Endodermal cell (in vitro differentiated cells): ENCODE measurements at regions not wholly inside any gene's neighbourhood (a gene's known extent, or its start where the extent isn't known, plus 50 kb on each side); places are given as distances from the start of the nearest gene placed in this dataset.

Source experiments
- DNase-seq: peaks from one replicate; pipeline ENCODE4 v3.0.0-alpha.2; 2017
- H3K27ac ChIP-seq: 2 replicates; pipeline ENCODE4 v1.5.1; 2013; ENCODE audit warnings: mild to moderate bottlenecking, low read depth, low read length, moderate library complexity
- H3K27me3 ChIP-seq: 2 replicates; pipeline ENCODE4 v1.6.1; 2013; ENCODE audit warnings: mild to moderate bottlenecking, low read length, moderate library complexity; ENCODE audit not compliant: insufficient read depth, control insufficient read depth, poor library complexity, severe bottlenecking
- H3K36me3 ChIP-seq: 2 replicates; pipeline ENCODE4 v1.7.0; 2013; ENCODE audit warnings: mild to moderate bottlenecking, low read length, moderate library complexity; ENCODE audit not compliant: control insufficient read depth, insufficient read depth
- H3K4me1 ChIP-seq: one replicate; pipeline ENCODE4 v1.7.0; 2013; ENCODE audit warnings: low read length; ENCODE audit not compliant: control insufficient read depth, insufficient read depth
- H3K4me3 ChIP-seq: 2 replicates; pipeline ENCODE4 v1.5.1; 2013; ENCODE audit warnings: mild to moderate bottlenecking, low read length, moderate library complexity
- H3K9ac ChIP-seq: 2 replicates; pipeline ENCODE4 v1.6.1; 2013; ENCODE audit warnings: mild to moderate bottlenecking, low read length, moderate library complexity; ENCODE audit not compliant: poor library complexity, severe bottlenecking; ENCODE audit errors: extremely low read depth
- H3K9me3 ChIP-seq: 2 replicates; pipeline ENCODE4 v1.6.1; 2013; ENCODE audit warnings: mild to moderate bottlenecking, low read length, moderate library complexity; ENCODE audit not compliant: control insufficient read depth
- H3K27ac Mint-ChIP-seq: 2 replicates; pipeline ENCODE4 v1.8.0; 2020; ENCODE audit warnings: mixed read lengths
- H3K27me3 Mint-ChIP-seq: 2 replicates; pipeline ENCODE4 v1.8.0; 2021; ENCODE audit warnings: mild to moderate bottlenecking, mixed read lengths; ENCODE audit not compliant: insufficient read depth
- H3K36me3 Mint-ChIP-seq: 2 replicates; pipeline ENCODE4 v1.8.0; 2020; ENCODE audit warnings: low read depth, mixed read lengths
- H3K4me1 Mint-ChIP-seq: 2 replicates; pipeline ENCODE4 v1.8.0; 2020; ENCODE audit warnings: mixed read lengths
- H3K4me3 Mint-ChIP-seq: 2 replicates; pipeline ENCODE4 v1.8.0; 2020; ENCODE audit warnings: mild to moderate bottlenecking, moderate library complexity, mixed read lengths
- H3K9me3 Mint-ChIP-seq: 2 replicates; pipeline ENCODE4 v1.8.0; 2020; ENCODE audit warnings: mild to moderate bottlenecking, mixed read lengths
- WGBS, 2 experiments: methylation state at CpG; one replicate each; pipeline versions ENCODE4 v1.1.5 to v1.1.7; 2013; ENCODE audit warnings: missing lambda C conversion rate in 2 of 2, mixed read lengths in 1 of 2; ENCODE audit not compliant: insufficient coverage in 1 of 2, insufficient read length in 1 of 2; 5-methylcytosine and 5-hydroxymethylcytosine counted together
- TF ChIP-seq, protein P1 (sequence below): fragments of 200-600 bp; sonication (generic); conservative IDR thresholded peaks from 2 replicates; pipeline ENCODE4 v1.5.0; 2021; ENCODE audit warnings: antibody characterized with exemption, mild to moderate bottlenecking

DNA sequence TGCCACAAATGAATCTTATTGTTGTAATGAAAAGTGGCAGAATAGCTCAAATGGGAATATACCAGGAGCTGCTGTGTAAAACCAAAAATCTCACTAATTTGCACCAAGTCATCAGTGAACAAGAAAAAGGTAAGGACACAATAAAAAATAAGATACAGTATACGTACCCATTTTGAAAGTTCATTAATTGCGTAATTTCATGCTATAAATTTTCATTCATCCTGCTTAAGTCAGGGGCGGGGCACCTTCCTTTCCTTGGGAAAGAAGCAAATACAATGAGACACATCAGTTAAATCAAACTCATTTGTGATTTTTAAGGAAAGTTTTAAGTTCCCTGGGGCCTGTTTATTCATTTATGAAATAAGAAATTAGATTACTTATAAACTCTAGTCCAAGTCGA lies 65.4 kb downstream of the HSPA13 start:
- Histone ChIP-seq H3K4me3 (no peak overlapping the region), H3K36me3 (no peaks in the 10 kb centered on the region), H3K9me3 (no peaks in the 10 kb centered on the region), H3K27me3 (no peaks in the 10 kb centered on the region), H3K9ac (no peak overlapping the region), H3K4me1 (no peaks in the 10 kb centered on the region), H3K27ac (no peak overlapping the region)
- no peak overlapping the region for H3K27ac Mint-ChIP-seq
- DNase-seq: no peak
- H3K4me3 Mint-ChIP-seq: no peak overlapping the region
- no peaks in the 10 kb centered on the region for H3K9me3 Mint-ChIP-seq
- TF ChIP-seq, protein P1, sequence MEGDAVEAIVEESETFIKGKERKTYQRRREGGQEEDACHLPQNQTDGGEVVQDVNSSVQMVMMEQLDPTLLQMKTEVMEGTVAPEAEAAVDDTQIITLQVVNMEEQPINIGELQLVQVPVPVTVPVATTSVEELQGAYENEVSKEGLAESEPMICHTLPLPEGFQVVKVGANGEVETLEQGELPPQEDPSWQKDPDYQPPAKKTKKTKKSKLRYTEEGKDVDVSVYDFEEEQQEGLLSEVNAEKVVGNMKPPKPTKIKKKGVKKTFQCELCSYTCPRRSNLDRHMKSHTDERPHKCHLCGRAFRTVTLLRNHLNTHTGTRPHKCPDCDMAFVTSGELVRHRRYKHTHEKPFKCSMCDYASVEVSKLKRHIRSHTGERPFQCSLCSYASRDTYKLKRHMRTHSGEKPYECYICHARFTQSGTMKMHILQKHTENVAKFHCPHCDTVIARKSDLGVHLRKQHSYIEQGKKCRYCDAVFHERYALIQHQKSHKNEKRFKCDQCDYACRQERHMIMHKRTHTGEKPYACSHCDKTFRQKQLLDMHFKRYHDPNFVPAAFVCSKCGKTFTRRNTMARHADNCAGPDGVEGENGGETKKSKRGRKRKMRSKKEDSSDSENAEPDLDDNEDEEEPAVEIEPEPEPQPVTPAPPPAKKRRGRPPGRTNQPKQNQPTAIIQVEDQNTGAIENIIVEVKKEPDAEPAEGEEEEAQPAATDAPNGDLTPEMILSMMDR: no peak
- no peaks in the 10 kb centered on the region for H3K4me1 Mint-ChIP-seq
- H3K36me3 Mint-ChIP-seq: no peaks in the 10 kb centered on the region
- no peaks in the 10 kb centered on the region for H3K27me3 Mint-ChIP-seq
- 92 to 100% methylated on average over 2 to 3 of the region's 4 CpGs for WGBS, 2 experiments

DNA sequence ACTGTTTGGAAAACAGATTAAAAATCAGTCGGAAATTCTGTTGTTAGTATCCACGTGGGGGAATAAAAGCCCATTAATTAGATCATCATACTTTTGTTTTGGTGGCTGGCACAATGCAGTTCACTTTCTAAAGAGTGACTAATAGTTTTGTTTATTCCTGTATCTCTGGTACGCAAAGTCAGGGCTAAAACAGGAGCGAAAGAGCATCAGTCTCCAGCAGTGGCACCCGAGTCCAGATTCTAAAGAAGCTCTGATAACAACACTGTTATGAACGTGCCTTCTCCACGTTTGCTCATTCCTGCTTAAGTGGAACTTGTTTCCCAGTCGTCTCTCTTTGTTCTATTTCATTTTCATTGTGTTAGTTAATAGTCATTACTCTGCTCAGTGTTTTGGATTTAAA lies 69.6 kb downstream of the HSPA13 start:
- Histone ChIP-seq H3K36me3 (no peaks in the 10 kb centered on the region), H3K9ac (no peak overlapping the region), H3K27ac (no peak overlapping the region), H3K4me3 (no peak overlapping the region), H3K4me1 (no peaks in the 10 kb centered on the region), H3K9me3 (no peaks in the 10 kb centered on the region), H3K27me3 (no peaks in the 10 kb centered on the region)
- WGBS, 2 experiments: 85 to 89% methylated on average over 6 to 8 of the region's 8 CpGs
- H3K27ac Mint-ChIP-seq: no peak overlapping the region
- no peak overlapping the region for H3K4me3 Mint-ChIP-seq
- H3K36me3 Mint-ChIP-seq: no peaks in the 10 kb centered on the region
- TF ChIP-seq, protein P1: no peak
- H3K4me1 Mint-ChIP-seq: no peaks in the 10 kb centered on the region
- no peak for DNase-seq
- H3K9me3 Mint-ChIP-seq: no peaks in the 10 kb centered on the region
- no peaks in the 10 kb centered on the region for H3K27me3 Mint-ChIP-seq

DNA sequence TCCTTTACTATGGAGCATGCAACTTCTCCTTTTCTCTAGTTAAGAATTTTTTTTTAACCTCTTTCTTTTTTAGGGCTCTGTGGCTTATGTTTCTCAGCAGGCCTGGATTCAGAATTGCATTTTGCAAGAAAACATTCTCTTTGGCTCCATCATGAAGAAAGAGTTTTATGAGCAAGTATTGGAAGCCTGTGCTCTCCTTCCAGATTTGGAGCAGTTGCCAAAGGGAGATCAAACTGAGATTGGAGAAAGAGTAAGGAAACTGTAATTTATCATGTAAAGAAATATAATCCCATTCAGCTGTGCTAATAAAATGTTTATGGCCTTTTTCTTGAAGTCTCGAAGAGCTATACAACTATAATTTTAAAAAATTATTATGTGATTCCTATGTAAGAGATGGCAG lies 70.1 kb downstream of the HSPA13 start:
- no peak overlapping the region for H3K27ac ChIP-seq
- no peak for DNase-seq
- no peaks in the 10 kb centered on the region for H3K36me3 ChIP-seq
- no peaks in the 10 kb centered on the region for H3K27me3 Mint-ChIP-seq
- H3K4me3 ChIP-seq: no peak overlapping the region
- H3K27ac Mint-ChIP-seq: no peak overlapping the region
- TF ChIP-seq, protein P1: no peak
- no peaks in the 10 kb centered on the region for H3K4me1 Mint-ChIP-seq
- H3K9me3 ChIP-seq: no peaks in the 10 kb centered on the region
- no peak overlapping the region for H3K4me3 Mint-ChIP-seq
- no peak overlapping the region for H3K9ac ChIP-seq
- no peaks in the 10 kb centered on the region for H3K9me3 Mint-ChIP-seq
- H3K4me1 ChIP-seq: no peaks in the 10 kb centered on the region
- H3K27me3 ChIP-seq: no peaks in the 10 kb centered on the region
- H3K36me3 Mint-ChIP-seq: no peaks in the 10 kb centered on the region
- WGBS, 2 experiments: no CpG with 5 or more reads among the region's 1 CpG
